H9 (cell line): ENCODE measurements at regions not wholly inside any gene's neighbourhood (a gene's known extent, or its start where the extent isn't known, plus 50 kb on each side); places are given as distances from the start of the nearest gene placed in this dataset.

Experiments
- DNase-seq: peaks from one replicate; pipeline ENCODE4 v3.0.0-alpha.2; 2017
- H2AFZ ChIP-seq: one replicate; pipeline ENCODE4 v1.6.1; 2013; ENCODE audit warnings: mild to moderate bottlenecking, low read length, control low read depth, moderate library complexity
- H2AK5ac ChIP-seq: 2 replicates; pipeline ENCODE4 v1.6.1; 2013; ENCODE audit warnings: low read length, control low read depth, mixed read lengths; ENCODE audit not compliant: insufficient read length
- H2BK120ac ChIP-seq: one replicate; pipeline ENCODE4 v1.6.1; 2013; ENCODE audit warnings: low read depth, mild to moderate bottlenecking, low read length, control low read depth, inconsistent platforms; ENCODE audit not compliant: poor library complexity, severe bottlenecking
- H2BK12ac ChIP-seq: 2 replicates; pipeline ENCODE4 v1.6.1; 2013; ENCODE audit warnings: low read length, control low read depth, mixed read lengths, low read depth; ENCODE audit not compliant: insufficient read length
- H2BK15ac ChIP-seq: 2 replicates; pipeline ENCODE4 v1.6.1; 2013; ENCODE audit warnings: low read depth, low read length, control low read depth
- H2BK20ac ChIP-seq: one replicate; pipeline ENCODE4 v1.6.1; 2013; ENCODE audit warnings: low read depth, mild to moderate bottlenecking, low read length, control low read depth, inconsistent platforms; ENCODE audit not compliant: poor library complexity, severe bottlenecking
- H2BK5ac ChIP-seq: 2 replicates; pipeline ENCODE4 v1.6.1; 2013; ENCODE audit warnings: low read length, control low read depth, mixed read lengths; ENCODE audit not compliant: insufficient read length
- H3K14ac ChIP-seq: 2 replicates; pipeline ENCODE4 v1.6.1; 2013; ENCODE audit warnings: low read length, control low read depth; ENCODE audit not compliant: insufficient read depth
- H3K18ac ChIP-seq: 2 replicates; pipeline ENCODE4 v1.6.1; 2013; ENCODE audit warnings: low read depth, mild to moderate bottlenecking, mixed read lengths, low read length, control low read depth; ENCODE audit not compliant: insufficient read length
- H3K23ac ChIP-seq: 2 replicates; pipeline ENCODE4 v1.6.1; 2013; ENCODE audit warnings: low read length, control low read depth, mixed read lengths, low read depth; ENCODE audit not compliant: insufficient read length
- H3K23me2 ChIP-seq: 2 replicates; pipeline ENCODE4 v1.6.1; 2013; ENCODE audit warnings: low read depth, mild to moderate bottlenecking, mixed read lengths, low read length, control low read depth; ENCODE audit not compliant: insufficient read length, poor library complexity, severe bottlenecking
- H3K27ac ChIP-seq: 2 replicates; pipeline ENCODE4 v1.5.1; 2013; ENCODE audit warnings: low read length, control low read depth, mixed read lengths, low read depth; ENCODE audit not compliant: insufficient read length
- H3K27me3 ChIP-seq: 2 replicates; pipeline ENCODE4 v1.6.1; 2013; ENCODE audit warnings: low read length, control low read depth, inconsistent platforms; ENCODE audit not compliant: insufficient read depth
- H3K4ac ChIP-seq: 2 replicates; pipeline ENCODE4 v1.6.1; 2013; ENCODE audit warnings: low read depth, mild to moderate bottlenecking, control low read depth, inconsistent platforms, low read length, moderate library complexity
- H3K4me1 ChIP-seq: 2 replicates; pipeline ENCODE4 v1.6.1; 2013; ENCODE audit warnings: low read length, control low read depth, inconsistent platforms; ENCODE audit not compliant: insufficient read depth
- H3K4me2 ChIP-seq: 2 replicates; pipeline ENCODE4 v1.6.1; 2013; ENCODE audit warnings: low read length, control low read depth, mixed read lengths; ENCODE audit not compliant: insufficient read length, insufficient read depth
- H3K56ac ChIP-seq: 2 replicates; pipeline ENCODE4 v1.6.1; 2013; ENCODE audit warnings: low read depth, mild to moderate bottlenecking, mixed read lengths, low read length, control low read depth; ENCODE audit not compliant: insufficient read length
- H3K79me1 ChIP-seq: 2 replicates; pipeline ENCODE4 v1.6.1; 2013; ENCODE audit warnings: low read depth, mild to moderate bottlenecking, moderate library complexity, low read length, control low read depth, inconsistent platforms; ENCODE audit not compliant: insufficient read depth, poor library complexity, severe bottlenecking
- H3K79me2 ChIP-seq: 2 replicates; pipeline ENCODE4 v1.6.1; 2013; ENCODE audit warnings: low read length, control low read depth, inconsistent platforms; ENCODE audit not compliant: insufficient read depth
- H3K9ac ChIP-seq: 2 replicates; pipeline ENCODE4 v1.6.1; 2013; ENCODE audit warnings: low read length, control low read depth, mixed read lengths; ENCODE audit not compliant: insufficient read length; ENCODE audit errors: extremely low read depth
- H3K9me3 ChIP-seq: one replicate; pipeline ENCODE4 v1.6.1; 2013; ENCODE audit warnings: low read depth, low read length, inconsistent platforms; ENCODE audit not compliant: control insufficient read depth
- H3T11ph ChIP-seq: one replicate; pipeline ENCODE4 v1.6.1; 2013; ENCODE audit warnings: mild to moderate bottlenecking, low read length, control low read depth, inconsistent platforms
- H4K20me1 ChIP-seq: one replicate; pipeline ENCODE4 v1.6.1; 2013; ENCODE audit not compliant: control insufficient read depth, insufficient read length, insufficient read depth
- H4K5ac ChIP-seq: 2 replicates; pipeline ENCODE4 v1.6.1; 2013; ENCODE audit warnings: low read depth, mild to moderate bottlenecking, mixed read lengths, low read length, control low read depth; ENCODE audit not compliant: insufficient read length
- H4K8ac ChIP-seq: replicated peaks from 2 replicates; pipeline ENCODE4 v1.6.1; 2013; ENCODE audit warnings: low read length, control low read depth, mixed read lengths, low read depth; ENCODE audit not compliant: insufficient read length
- H4K91ac ChIP-seq: 2 replicates; pipeline ENCODE4 v1.6.1; 2013; ENCODE audit warnings: low read depth, mild to moderate bottlenecking, moderate library complexity, mixed read lengths, low read length, control low read depth; ENCODE audit not compliant: insufficient read length
- H3K27ac Mint-ChIP-seq, 3 experiments: 2 replicates in 2 of 3; 3 replicates in 1 of 3; pipeline ENCODE4 v1.8.0; 2020 to 2021; ENCODE audit warnings: mixed read lengths in 3 of 3, mild to moderate bottlenecking in 1 of 3, moderate library complexity in 1 of 3
- H3K27me3 Mint-ChIP-seq: 2 replicates; pipeline ENCODE4 v1.8.0; 2021; ENCODE audit warnings: low read depth, mild to moderate bottlenecking, moderate library complexity, mixed read lengths
- H3K36me3 Mint-ChIP-seq, 3 experiments: 2 replicates in 2 of 3; 3 replicates in 1 of 3; pipeline ENCODE4 v1.8.0; 2020 to 2021; ENCODE audit warnings: low read depth in 3 of 3, mixed read lengths in 3 of 3; ENCODE audit not compliant: insufficient read depth in 1 of 3
- H3K4me1 Mint-ChIP-seq, 2 experiments: 2 replicates each; pipeline ENCODE4 v1.8.0; 2020; ENCODE audit warnings: mixed read lengths in 2 of 2
- H3K4me3 Mint-ChIP-seq, 2 experiments: 2 replicates in 1 of 2; 3 replicates in 1 of 2; pipeline ENCODE4 v1.8.0; 2020 to 2021; ENCODE audit warnings: mild to moderate bottlenecking in 2 of 2, mixed read lengths in 2 of 2, moderate library complexity in 1 of 2
- H3K9me3 Mint-ChIP-seq, 2 experiments: 2 replicates in 1 of 2; 3 replicates in 1 of 2; pipeline ENCODE4 v1.8.0; 2020; ENCODE audit warnings: mild to moderate bottlenecking in 2 of 2, mixed read lengths in 2 of 2, moderate library complexity in 1 of 2
- WGBS: extraction: QIAGEN DNeasy Blood & Tissue Kit; methylation state at CpG from one replicate; pipeline ENCODE4 v1.1.7; 2013; ENCODE audit warnings: missing lambda C conversion rate, low lambda C conversion rate, mixed read lengths; ENCODE audit not compliant: insufficient read length; ENCODE audit errors: extremely low coverage; 5-methylcytosine and 5-hydroxymethylcytosine counted together
- TF ChIP-seq, protein P1 (sequence below): fragments of 200-600 bp; sonication (generic); conservative IDR thresholded peaks from 3 replicates; pipeline ENCODE4 v1.8.0; 2021; ENCODE audit warnings: antibody characterized with exemption, mild to moderate bottlenecking

GRCh38 chr5:91280362-91281269 lies 102.5 kb downstream of the ARRDC3 start:
- H3K79me2 ChIP-seq, result no peaks in the 10 kb centered on the region
- no peak overlapping the region for H2BK5ac ChIP-seq
- peak overlapping the region; percentile 60 for H2AFZ ChIP-seq
- Mint-ChIP-seq H3K4me1 (peaks cover 13 to 21% of the 10 kb centered on the region in 2 experiments), H3K36me3 (peaks cover 0 to 12% (median 8%) of the 10 kb centered on the region in 3 experiments; a peak in 4 of 7 replicates), H3K4me3 (peak overlapping the region; percentile 69 to 77), H3K27me3 (peaks cover 25% of the 10 kb centered on the region), H3K27ac (peak overlapping the region in 2 of 3 experiments; percentile 82 to 91; a peak in 3 of 7 replicates), H3K9me3 (peaks cover 10 to 11% of the 10 kb centered on the region in 2 experiments)
- H3K27me3 ChIP-seq, result no peaks in the 10 kb centered on the region
- H3K9me3 ChIP-seq, result no peaks in the 10 kb centered on the region
- peak; percentile 95 for DNase-seq
- H3K4me1 ChIP-seq, result no peaks in the 10 kb centered on the region
- H3K4ac ChIP-seq, result no peak overlapping the region
- H2BK12ac ChIP-seq, result no peak overlapping the region
- H2BK120ac ChIP-seq, result no peak overlapping the region
- TF ChIP-seq, protein P1, sequence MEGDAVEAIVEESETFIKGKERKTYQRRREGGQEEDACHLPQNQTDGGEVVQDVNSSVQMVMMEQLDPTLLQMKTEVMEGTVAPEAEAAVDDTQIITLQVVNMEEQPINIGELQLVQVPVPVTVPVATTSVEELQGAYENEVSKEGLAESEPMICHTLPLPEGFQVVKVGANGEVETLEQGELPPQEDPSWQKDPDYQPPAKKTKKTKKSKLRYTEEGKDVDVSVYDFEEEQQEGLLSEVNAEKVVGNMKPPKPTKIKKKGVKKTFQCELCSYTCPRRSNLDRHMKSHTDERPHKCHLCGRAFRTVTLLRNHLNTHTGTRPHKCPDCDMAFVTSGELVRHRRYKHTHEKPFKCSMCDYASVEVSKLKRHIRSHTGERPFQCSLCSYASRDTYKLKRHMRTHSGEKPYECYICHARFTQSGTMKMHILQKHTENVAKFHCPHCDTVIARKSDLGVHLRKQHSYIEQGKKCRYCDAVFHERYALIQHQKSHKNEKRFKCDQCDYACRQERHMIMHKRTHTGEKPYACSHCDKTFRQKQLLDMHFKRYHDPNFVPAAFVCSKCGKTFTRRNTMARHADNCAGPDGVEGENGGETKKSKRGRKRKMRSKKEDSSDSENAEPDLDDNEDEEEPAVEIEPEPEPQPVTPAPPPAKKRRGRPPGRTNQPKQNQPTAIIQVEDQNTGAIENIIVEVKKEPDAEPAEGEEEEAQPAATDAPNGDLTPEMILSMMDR, result no peak
- no peaks in the 10 kb centered on the region for H4K20me1 ChIP-seq
- peak overlapping the region; percentile 95 for H3K4me2 ChIP-seq
- no peak overlapping the region for H3K56ac ChIP-seq
- H3K9ac ChIP-seq, result peak overlapping the region; percentile 64
- H3K79me1 ChIP-seq, result no peaks in the 10 kb centered on the region
- H2BK15ac ChIP-seq, result no peak overlapping the region
- H3K23ac ChIP-seq, result no peak overlapping the region
- H3T11ph ChIP-seq, result no peak overlapping the region
- H3K23me2 ChIP-seq, result peaks cover 9% of the 10 kb centered on the region
- no CpG with 5 or more reads among the region's 50 CpGs for WGBS
- no peak overlapping the region for H4K91ac ChIP-seq
- no peak overlapping the region for H4K8ac ChIP-seq
- no peak overlapping the region for H3K14ac ChIP-seq
- H4K5ac ChIP-seq, result no peak overlapping the region
- H3K27ac ChIP-seq, result no peak overlapping the region
- H2AK5ac ChIP-seq, result no peak overlapping the region
- no peak overlapping the region for H2BK20ac ChIP-seq
- no peak overlapping the region for H3K18ac ChIP-seq
